22Rv1 (cell line): ENCODE measurements at regions not wholly inside any gene's neighbourhood (a gene's known extent, or its start where the extent isn't known, plus 50 kb on each side); places are given as distances from the start of the nearest gene placed in this dataset.

Experiments
- CTCF ChIP-seq: fragments of 450-650 bp; IDR thresholded peaks from 2 replicates; pipeline ENCODE4 v1.5.1; 2017; ENCODE audit warnings: mild to moderate bottlenecking
- ZFX ChIP-seq: fragments of 450-650 bp; IDR thresholded peaks from 2 replicates; pipeline ENCODE4 v1.6.1; 2017; ENCODE audit warnings: antibody characterized with exemption, borderline replicate concordance

DNA sequence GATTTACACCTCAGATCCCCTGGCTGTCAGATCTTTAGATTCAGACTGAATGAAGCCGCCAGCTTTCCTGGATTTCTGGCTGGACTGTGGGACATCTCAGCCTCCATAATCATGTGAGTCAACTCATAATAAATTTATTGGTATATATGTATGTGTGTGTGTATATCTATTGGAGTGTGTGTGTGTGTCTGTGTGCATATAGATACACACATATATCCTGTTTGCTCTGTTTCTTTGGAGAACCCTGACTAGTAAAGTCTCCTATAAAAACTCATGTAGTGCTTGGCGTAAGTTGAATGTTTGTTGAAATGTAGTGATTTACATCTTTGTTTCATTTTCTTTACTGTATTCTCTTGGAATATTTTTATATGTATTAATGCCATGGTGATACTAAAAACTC is 499.5 kb upstream of the KLF12 start:
- TF ChIP-seq CTCF (no peak), ZFX (no peak)
